Left lung (tissue), 4 donors: ENCODE measurements at regions not wholly inside any gene's neighbourhood (a gene's known extent, or its start where the extent isn't known, plus 50 kb on each side); places are given as distances from the start of the nearest gene placed in this dataset.
A peak's percentile ranks its signal among the peaks of the same experiment; 100 is the strongest.

ENCODE experiments used
- ATAC-seq: fragments of 200-7000 bp; cut with Tn5 transposase; one replicate; pipeline ENCODE4 v1.9.1; 2020; ENCODE audit warnings: moderate library complexity
- DNase-seq, 4 donors: peaks; one replicate each; pipeline ENCODE4 v3.0.0-alpha.2; 2013 to 2020
- H3K27ac ChIP-seq, 2 donors: fragments of 200-600 bp; sonication (generic) in 1 of 2; one replicate each; pipeline versions ENCODE4 v1.5.0 to v1.8.0; 2020 to 2021
- H3K27me3 ChIP-seq, 2 donors: fragments of 200-600 bp; sonication (generic) in 1 of 2; one replicate each; pipeline versions ENCODE4 v1.5.0 to v1.8.0; 2020 to 2021
- H3K36me3 ChIP-seq, 2 donors: fragments of 200-600 bp; sonication (generic) in 1 of 2; one replicate each; pipeline versions ENCODE4 v1.5.0 to v1.8.0; 2020 to 2021
- H3K4me1 ChIP-seq, 2 donors: fragments of 200-600 bp; one replicate each; pipeline ENCODE4 v1.8.0; 2021
- H3K4me3 ChIP-seq, 2 donors: fragments of 200-600 bp; sonication (generic) in 1 of 2; one replicate each; pipeline versions ENCODE4 v1.5.0 to v1.8.0; 2020 to 2021; ENCODE audit warnings: mild to moderate bottlenecking in 1 of 2
- H3K9me3 ChIP-seq, 2 donors: fragments of 200-600 bp; sonication (generic) in 1 of 2; one replicate each; pipeline versions ENCODE4 v1.5.0 to v1.8.0; 2020 to 2021
- CTCF ChIP-seq, 2 donors: fragments of 200-600 bp; sonication (generic) in 1 of 2; IDR thresholded peaks; one replicate each; pipeline versions ENCODE4 v1.5.0 to v1.8.0; 2021; ENCODE audit warnings: antibody characterized with exemption in 2 of 2
- intact Hi-C, 2 donors: fragments of 100-400 bp; cut with DNase I; formaldehyde crosslinking; loops; one replicate each; pipeline versions ENCODE4 v1.11.2 to v1.14.2; 2022
- donor health status: DM: no; HTN: yes; CAD: no.
- donor health status: DM: no; HTN: no; CAD: no.

- no peak overlapping the region for H3K4me3 ChIP-seq
- H3K27me3 ChIP-seq, result no peaks in the 10 kb centered on the region
- no peak for TF ChIP-seq CTCF (IDR thresholded peaks at IDR 0.05)
- H3K4me1 ChIP-seq, result no peaks in the 10 kb centered on the region
- no peak overlapping the region for H3K27ac ChIP-seq
- H3K9me3 ChIP-seq, result no peaks in the 10 kb centered on the region
- no peak for ATAC-seq
- no peak for DNase-seq
- intact Hi-C loops, result no loop called here
- H3K36me3 ChIP-seq, result no peaks in the 10 kb centered on the region
Observed at GRCh38 chr3:110793611-110794010, 278.0 kb upstream of the NECTIN3 start.

- TF ChIP-seq CTCF (IDR thresholded peaks at IDR 0.05), result no peak
- H3K27ac ChIP-seq, result no peak overlapping the region
Observed at GRCh38 chr3:110795163-110795562, 276.5 kb upstream of the NECTIN3 start.

GRCh38 chr3:110799271-110799670 is 272.3 kb upstream of the NECTIN3 start:
- H3K27ac ChIP-seq, result no peak overlapping the region
- H3K9me3 ChIP-seq, result no peaks in the 10 kb centered on the region
- ATAC-seq (no peak), DNase-seq (no peak)
- H3K4me3 ChIP-seq, result no peak overlapping the region
- H3K27me3 ChIP-seq, result no peaks in the 10 kb centered on the region
- intact Hi-C loops, result no loop called here
- no peaks in the 10 kb centered on the region for H3K4me1 ChIP-seq
- H3K36me3 ChIP-seq, result no peaks in the 10 kb centered on the region
- no peak for TF ChIP-seq CTCF (IDR thresholded peaks at IDR 0.05)

More at GRCh38 chr3:110795163-110795562, 276.5 kb upstream of the NECTIN3 start:
- Histone ChIP-seq H3K4me1 (no peaks in the 10 kb centered on the region), H3K9me3 (no peaks in the 10 kb centered on the region), H3K36me3 (no peaks in the 10 kb centered on the region), H3K4me3 (no peak overlapping the region), H3K27me3 (no peaks in the 10 kb centered on the region)
- intact Hi-C loops, result no loop called here
- no peak for DNase-seq
- no peak for ATAC-seq

GRCh38 chr3:110804856-110805255 is 266.8 kb upstream of the NECTIN3 start:
- intact Hi-C loops, result no loop called here
- Histone ChIP-seq H3K9me3 (no peaks in the 10 kb centered on the region), H3K27me3 (no peaks in the 10 kb centered on the region), H3K27ac (no peak overlapping the region), H3K4me3 (no peak overlapping the region), H3K36me3 (no peaks in the 10 kb centered on the region), H3K4me1 (no peaks in the 10 kb centered on the region)
- ATAC-seq (peak; percentile 49), DNase-seq (no peak)
- TF ChIP-seq CTCF (IDR thresholded peaks at IDR 0.05), result no peak

- no peak for ATAC-seq
- no peaks in the 10 kb centered on the region for H3K9me3 ChIP-seq
- DNase-seq, result no peak
- intact Hi-C loops, result no loop called here
- no peaks in the 10 kb centered on the region for H3K4me1 ChIP-seq
- no peak overlapping the region for H3K4me3 ChIP-seq
- no peak for TF ChIP-seq CTCF (IDR thresholded peaks at IDR 0.05)
- H3K27ac ChIP-seq, result no peak overlapping the region
- H3K36me3 ChIP-seq, result no peaks in the 10 kb centered on the region
- no peaks in the 10 kb centered on the region for H3K27me3 ChIP-seq
Observed at GRCh38 chr3:110806924-110807323, 264.7 kb upstream of the NECTIN3 start.
